ENCODE measurements at regions not wholly inside any gene's neighbourhood (a gene's known extent, or its start where the extent isn't known, plus 50 kb on each side); places are given as distances from the start of the nearest gene placed in this dataset.
"Not testable (repeated sequence)": the region's sequence is repeated elsewhere in the genome, so short reads cannot be mapped to it uniquely, and the experiment has no call there.

- no peak for DNase-seq (ENCODE audit: low read depth in 2 of 2)
Observed at GRCh38 chr6:140463312-140463710, 1088.9 kb upstream of the CITED2 start.

GRCh38 chr6:140462453-140463311 lies 1088.2 kb upstream of the CITED2 start:
- no peak for DNase-seq (ENCODE audit: low read depth in 2 of 2)

- DNase-seq (ENCODE audit: low read depth in 2 of 2): no peak
Observed at GRCh38 chr6:140462076-140462452, 1087.6 kb upstream of the CITED2 start.

GRCh38 chr6:140460267-140460666 lies 1085.8 kb upstream of the CITED2 start:
- no peak for DNase-seq (ENCODE audit: low read depth in 2 of 2)

- DNase-seq (ENCODE audit: low read depth in 2 of 2): no peak
Observed at GRCh38 chr6:140459209-140459608, 1084.8 kb upstream of the CITED2 start.

GRCh38 chr6:140446241-140446640 lies 1071.8 kb upstream of the CITED2 start:
- DNase-seq (ENCODE audit: low read depth in 2 of 2): no peak

GRCh38 chr6:140445474-140446004 lies 1071.1 kb upstream of the CITED2 start:
- no peak for DNase-seq (ENCODE audit: low read depth in 2 of 2)

DNA sequence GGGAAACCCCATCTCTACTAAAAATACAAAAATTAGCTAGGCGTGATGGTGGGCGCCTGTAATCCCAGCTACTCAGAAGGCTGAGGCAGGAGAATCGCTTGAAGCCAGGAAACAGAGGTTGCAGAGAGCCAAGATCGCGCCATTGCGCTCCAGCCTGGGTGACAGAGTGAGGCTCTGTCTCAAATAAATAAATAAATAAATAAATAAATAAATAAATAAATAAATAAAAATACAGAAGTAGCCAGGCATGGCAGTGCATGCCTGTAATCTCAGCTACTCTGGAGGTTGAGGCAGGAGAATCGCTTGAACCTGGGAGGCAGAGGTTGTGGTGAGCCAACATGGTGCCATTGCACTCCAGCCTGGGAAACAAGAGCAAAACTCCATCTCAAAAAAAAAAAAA lies 1068.7 kb upstream of the CITED2 start:
- not testable (repeated sequence) for DNase-seq (ENCODE audit: low read depth in 2 of 2)

- DNase-seq (ENCODE audit: low read depth in 2 of 2): no peak
Observed at GRCh38 chr6:140441256-140441655, 1066.8 kb upstream of the CITED2 start.

- DNase-seq (ENCODE audit: low read depth in 2 of 2): no peak
Observed at GRCh38 chr6:140440223-140440835, 1065.9 kb upstream of the CITED2 start.

GRCh38 chr6:140438346-140438735 lies 1063.9 kb upstream of the CITED2 start:
- DNase-seq (ENCODE audit: low read depth in 2 of 2): no peak

DNA sequence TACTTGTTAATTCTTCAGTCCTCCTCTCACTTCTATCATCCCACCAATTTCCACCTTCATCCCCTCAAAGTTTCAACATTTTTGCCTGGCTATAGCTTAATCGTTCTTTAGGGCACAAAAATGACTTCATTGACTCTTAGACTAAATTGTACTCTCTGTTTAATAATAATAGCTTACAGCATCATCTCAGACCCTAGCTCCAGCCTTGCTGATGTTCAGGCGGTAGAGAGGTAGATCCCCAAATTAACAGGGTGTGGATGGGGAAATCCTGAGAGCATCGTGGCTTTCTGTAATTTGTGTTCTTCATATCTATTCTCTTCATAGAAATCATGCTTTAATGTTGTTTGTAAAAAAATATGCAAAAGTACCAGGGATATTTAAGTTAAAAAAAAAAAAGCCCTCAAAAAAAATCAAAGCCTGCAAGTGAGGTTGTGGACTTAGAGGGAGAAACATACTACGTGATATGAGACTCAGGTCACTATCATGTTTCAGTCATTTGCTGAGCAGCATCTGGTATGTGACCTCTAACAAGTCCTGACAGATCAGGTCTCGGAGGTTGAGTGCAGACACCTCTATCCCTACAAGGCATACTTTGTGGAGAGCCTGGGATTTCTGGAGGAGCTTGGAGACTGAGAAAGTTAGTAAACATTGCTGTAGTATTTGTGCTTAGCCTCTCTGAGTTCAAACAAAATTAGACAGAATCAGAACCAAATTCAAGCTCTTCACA lies 1063.3 kb upstream of the CITED2 start:
- DNase-seq (ENCODE audit: low read depth in 2 of 2): no peak

GRCh38 chr6:140436023-140436811 lies 1061.8 kb upstream of the CITED2 start:
- no peak for DNase-seq (ENCODE audit: low read depth in 2 of 2)

GRCh38 chr6:140434761-140435160 lies 1060.3 kb upstream of the CITED2 start:
- no peak for DNase-seq (ENCODE audit: low read depth in 2 of 2)

- DNase-seq (ENCODE audit: low read depth in 2 of 2): no peak
Observed at GRCh38 chr6:140433072-140433471, 1058.6 kb upstream of the CITED2 start.

GRCh38 chr6:140427842-140428241 lies 1053.4 kb upstream of the CITED2 start:
- DNase-seq (ENCODE audit: low read depth in 2 of 2): no peak

DNA sequence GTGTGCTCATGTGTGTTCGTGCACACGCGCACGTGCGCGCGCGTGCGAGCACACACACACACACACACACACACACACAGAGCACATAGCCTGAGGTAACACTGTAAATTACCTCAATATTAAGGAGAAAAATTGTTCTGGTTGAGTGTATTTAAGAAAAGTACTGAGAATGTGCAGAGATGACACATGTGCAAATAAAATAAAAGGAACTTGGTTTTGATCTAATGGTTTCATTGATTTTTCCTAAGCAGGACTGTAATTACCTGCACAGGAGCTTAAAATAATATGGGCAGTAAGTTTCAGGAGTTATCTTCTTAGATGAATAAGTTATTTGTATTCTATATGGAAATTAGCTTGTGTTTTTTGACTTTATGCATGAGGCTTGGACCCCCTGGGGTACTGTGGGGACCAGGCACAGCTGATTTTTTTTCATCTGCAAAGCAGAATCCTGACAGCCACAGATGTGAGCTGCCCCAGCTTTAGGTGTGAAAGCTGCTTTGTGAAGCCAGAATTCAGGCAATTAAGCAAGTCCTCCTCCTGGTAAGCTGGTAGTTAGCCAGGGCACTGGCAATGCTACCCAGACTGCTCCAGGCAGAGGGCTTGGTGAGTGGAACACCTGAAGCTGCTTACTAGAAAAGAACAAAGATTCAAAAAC lies 1040.6 kb upstream of the CITED2 start:
- DNase-seq (ENCODE audit: low read depth in 2 of 2): no peak

DNA sequence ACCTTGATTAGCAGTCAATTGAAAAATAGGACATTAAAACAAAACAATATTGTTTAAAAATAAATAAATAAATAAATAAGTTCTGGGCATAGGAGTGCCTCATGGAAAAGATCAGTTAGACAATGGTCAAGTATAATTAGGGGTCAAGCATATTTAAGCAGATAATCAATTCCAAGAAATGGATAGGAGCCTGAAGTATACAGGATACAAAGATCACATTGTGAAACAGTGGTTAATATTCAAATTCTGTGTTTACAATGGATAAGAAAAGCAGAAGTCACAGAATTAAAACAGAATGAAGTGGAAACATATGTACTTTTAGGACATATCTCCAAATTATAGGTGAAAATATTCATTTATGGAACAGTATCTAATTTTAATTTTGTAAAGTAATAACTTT lies 1028.6 kb upstream of the CITED2 start:
- no peak for DNase-seq (ENCODE audit: low read depth in 2 of 2)

GRCh38 chr6:140401761-140402160 lies 1027.3 kb upstream of the CITED2 start:
- no peak for DNase-seq (ENCODE audit: low read depth in 2 of 2)

DNA sequence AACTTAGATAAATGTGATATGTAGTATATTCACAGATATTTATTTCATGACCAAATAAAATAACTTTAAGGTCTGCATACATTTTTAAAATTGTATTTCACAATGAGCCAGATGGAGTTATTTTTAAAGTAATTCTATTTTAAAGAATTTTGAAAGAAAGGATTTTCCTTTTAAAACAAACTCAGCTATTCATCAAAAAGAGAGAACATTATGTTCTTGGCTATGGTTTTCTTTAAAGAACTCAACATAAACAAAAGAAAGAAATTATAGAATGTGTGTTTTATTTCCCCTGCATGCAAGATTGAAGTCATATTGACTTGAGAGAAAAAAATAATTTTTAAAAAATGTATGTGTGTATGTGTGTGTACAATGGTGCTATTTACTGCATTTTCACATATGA lies 1023.6 kb upstream of the CITED2 start:
- no peak for DNase-seq (ENCODE audit: low read depth in 2 of 2)

DNA sequence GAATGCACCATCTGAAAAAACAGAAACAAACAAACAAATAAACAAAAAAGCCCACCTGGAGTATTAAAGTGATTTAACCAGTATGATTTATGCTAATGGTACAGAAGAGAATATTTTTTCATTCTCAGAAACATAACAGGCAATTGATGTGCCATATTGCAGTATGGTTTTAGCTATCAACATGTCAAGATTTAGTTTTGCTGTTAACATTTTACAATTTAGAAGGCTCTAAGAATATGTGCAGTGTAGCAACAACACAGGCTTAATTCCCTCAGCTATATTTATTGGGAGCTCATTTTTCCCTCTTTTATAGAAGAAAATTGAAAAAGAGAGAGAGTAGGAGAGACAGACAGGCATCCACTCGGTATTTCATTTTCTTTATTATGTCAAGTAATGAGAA lies 1022.7 kb upstream of the CITED2 start:
- no peak for DNase-seq (ENCODE audit: low read depth in 2 of 2)
